Right atrium auricular region (tissue), 2 donors: ENCODE measurements at regions not wholly inside any gene's neighbourhood (a gene's known extent, or its start where the extent isn't known, plus 50 kb on each side); places are given as distances from the start of the nearest gene placed in this dataset.
"Not testable (repeated sequence)": the region's sequence is repeated elsewhere in the genome, so short reads cannot be mapped to it uniquely, and the experiment has no call there.

ENCODE experiments used
- DNase-seq: peaks from one replicate; pipeline ENCODE4 v3.0.0-alpha.2; 2019; ENCODE audit warnings: low spot score
- H3K27ac ChIP-seq, 2 donors: fragments of 200-600 bp; sonication (generic); 1 replicate in 1 of 2; 2 replicates in 1 of 2; pipeline ENCODE4 v1.5.1; 2016 to 2019
- H3K27me3 ChIP-seq, 2 donors: fragments of 200-600 bp; sonication (generic); one replicate each; pipeline versions ENCODE4 v1.5.1 to v1.6.0; 2017 to 2019
- H3K36me3 ChIP-seq: fragments of 200-600 bp; sonication (generic); one replicate; pipeline ENCODE4 v1.5.1; 2016
- H3K4me1 ChIP-seq, 2 donors: fragments of 200-600 bp; sonication (generic); one replicate each; pipeline versions ENCODE4 v1.5.1 to v1.6.0; 2017 to 2019
- H3K4me3 ChIP-seq, 2 donors: fragments of 200-600 bp; sonication (generic); 1 replicate in 1 of 2; 2 replicates in 1 of 2; pipeline ENCODE4 v1.5.1; 2017 to 2019; ENCODE audit warnings: mild to moderate bottlenecking in 1 of 2, moderate library complexity in 1 of 2
- H3K9me3 ChIP-seq, 2 donors: fragments of 200-600 bp; sonication (generic); one replicate each; pipeline ENCODE4 v1.5.1; 2019
- CTCF ChIP-seq, 2 donors: fragments of 200-600 bp; sonication (generic); IDR thresholded peaks; one replicate each; pipeline ENCODE4 v1.5.1; 2019; ENCODE audit warnings: antibody characterized with exemption in 2 of 2

DNA sequence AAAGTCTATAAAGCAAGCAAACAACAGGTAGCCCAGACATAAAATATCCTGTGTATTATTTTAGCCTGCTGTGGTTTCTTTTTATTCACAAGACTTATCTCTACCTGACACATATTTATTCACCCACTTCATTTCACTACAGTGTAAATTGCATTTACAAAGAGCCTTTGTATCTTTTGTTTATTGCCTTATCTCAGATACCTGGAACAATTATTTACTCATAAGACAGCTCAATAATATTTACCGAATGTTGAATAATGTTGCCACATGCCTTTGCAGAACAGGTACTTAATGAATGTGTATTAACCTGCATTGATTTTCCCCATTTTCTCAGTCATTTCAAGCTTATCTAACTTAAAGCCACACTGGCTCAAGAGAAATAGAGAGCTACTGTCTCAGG is 603.6 kb downstream of the FBXO15 start:
- Histone ChIP-seq H3K27ac (no peak overlapping the region), H3K36me3 (no peaks in the 10 kb centered on the region), H3K4me3 (no peak overlapping the region), H3K4me1 (no peaks in the 10 kb centered on the region), H3K9me3 (no peaks in the 10 kb centered on the region), H3K27me3 (no peaks in the 10 kb centered on the region)
- TF ChIP-seq CTCF (IDR thresholded peaks at IDR 0.05): no peak
- no peak for DNase-seq

DNA sequence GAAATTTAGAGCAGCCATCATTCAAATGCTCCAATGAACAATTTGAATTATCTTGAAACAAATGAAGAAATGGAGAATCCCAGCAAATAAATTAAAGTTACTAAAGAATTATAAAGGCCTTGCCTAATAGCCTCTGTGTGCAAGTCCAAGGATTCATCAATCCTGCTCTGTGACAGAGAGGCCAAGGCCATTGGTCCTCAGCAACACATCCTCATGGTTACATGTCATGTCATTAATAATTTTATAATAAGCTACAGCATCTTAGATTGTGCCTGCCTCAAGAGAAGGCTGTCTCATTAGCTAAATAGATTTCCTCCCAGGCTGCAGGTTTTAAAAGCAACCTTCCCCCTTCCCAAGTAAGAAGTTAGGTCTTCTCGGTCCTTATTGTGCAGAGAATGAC is 611.6 kb downstream of the FBXO15 start:
- no peak for TF ChIP-seq CTCF (IDR thresholded peaks at IDR 0.05)
- Histone ChIP-seq H3K36me3 (no peaks in the 10 kb centered on the region), H3K27me3 (no peaks in the 10 kb centered on the region), H3K4me3 (no peak overlapping the region), H3K4me1 (no peaks in the 10 kb centered on the region), H3K9me3 (no peaks in the 10 kb centered on the region), H3K27ac (no peak overlapping the region)
- no peak for DNase-seq

- Histone ChIP-seq H3K9me3 (no peaks in the 10 kb centered on the region), H3K36me3 (no peaks in the 10 kb centered on the region), H3K27me3 (no peaks in the 10 kb centered on the region), H3K4me1 (no peaks in the 10 kb centered on the region), H3K4me3 (no peak overlapping the region), H3K27ac (no peak overlapping the region)
- TF ChIP-seq CTCF (IDR thresholded peaks at IDR 0.05): no peak
- no peak for DNase-seq
These were observed 612.4 kb downstream of the FBXO15 start for GRCh38 chr18:73535189-73535588.

GRCh38 chr18:73531601-73532000 is 616.0 kb downstream of the FBXO15 start:
- H3K9me3 ChIP-seq: no peaks in the 10 kb centered on the region
- no peak for TF ChIP-seq CTCF (IDR thresholded peaks at IDR 0.05)
- no peaks in the 10 kb centered on the region for H3K4me1 ChIP-seq
- no peaks in the 10 kb centered on the region for H3K27me3 ChIP-seq
- H3K27ac ChIP-seq: no peak overlapping the region
- H3K4me3 ChIP-seq: no peak overlapping the region
- no peak for DNase-seq
- H3K36me3 ChIP-seq: no peaks in the 10 kb centered on the region

DNA sequence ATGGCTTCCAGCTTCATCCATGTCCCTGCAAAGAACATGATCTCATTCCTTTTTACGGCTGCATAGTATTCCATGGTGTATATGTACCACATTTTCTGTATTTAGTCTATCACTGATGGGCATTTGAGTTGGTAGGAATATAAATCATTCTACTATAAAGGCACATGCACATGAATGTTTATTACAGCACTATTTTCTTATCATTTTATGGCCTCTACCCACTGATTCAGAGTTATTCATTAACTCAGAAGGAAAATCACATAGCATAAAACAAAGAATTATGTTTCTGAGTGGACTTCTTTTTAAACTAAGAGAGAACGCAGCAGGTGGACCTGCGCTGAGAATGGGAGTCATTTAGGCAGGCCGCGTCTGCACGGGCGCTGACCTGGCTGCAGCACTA is 619.6 kb downstream of the FBXO15 start:
- Histone ChIP-seq H3K27me3 (no peaks in the 10 kb centered on the region), H3K27ac (no peak overlapping the region), H3K4me3 (no peak overlapping the region), H3K36me3 (no peaks in the 10 kb centered on the region), H3K9me3 (no peaks in the 10 kb centered on the region), H3K4me1 (no peaks in the 10 kb centered on the region)
- no peak for TF ChIP-seq CTCF (IDR thresholded peaks at IDR 0.05)
- no peak for DNase-seq

DNA sequence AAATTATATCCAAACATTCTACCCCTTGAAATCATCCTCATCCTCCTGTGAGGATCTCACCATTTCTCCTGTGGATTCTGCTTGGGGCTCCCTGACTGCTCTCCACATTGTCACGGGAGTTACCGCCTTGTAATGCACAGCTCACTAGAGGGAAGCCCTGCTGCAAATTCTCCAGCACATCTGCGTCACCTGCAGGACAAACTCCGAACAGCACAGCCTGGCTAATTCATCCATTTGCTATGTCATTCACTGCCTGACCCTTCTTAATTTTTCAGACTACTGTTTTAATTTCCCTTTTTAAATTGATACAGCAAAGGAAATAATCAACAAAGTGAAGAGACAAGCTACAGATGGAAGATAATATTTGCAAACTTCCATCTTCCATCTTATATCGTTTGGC is 627.4 kb downstream of the FBXO15 start:
- H3K27ac ChIP-seq: no peak overlapping the region
- no peak overlapping the region for H3K4me3 ChIP-seq
- no peak for DNase-seq

GRCh38 chr18:73516056-73516455 is 631.6 kb downstream of the FBXO15 start:
- H3K4me3 ChIP-seq, H3K27ac ChIP-seq, H3K9me3 ChIP-seq, H3K4me1 ChIP-seq, H3K36me3 ChIP-seq, DNase-seq, H3K27me3 ChIP-seq: not testable (repeated sequence)

More for the DNA sequence above, 627.4 kb downstream of the FBXO15 start:
- Histone ChIP-seq H3K4me1 (no peaks in the 10 kb centered on the region), H3K36me3 (no peaks in the 10 kb centered on the region), H3K9me3 (no peaks in the 10 kb centered on the region), H3K27me3 (no peaks in the 10 kb centered on the region)
- TF ChIP-seq CTCF (IDR thresholded peaks at IDR 0.05): no peak
